ENCODE measurements at regions not wholly inside any gene's neighbourhood (a gene's known extent, or its start where the extent isn't known, plus 50 kb on each side); places are given as distances from the start of the nearest gene placed in this dataset.

- TF ChIP-seq EP300 (IDR thresholded peaks at IDR 0.05): no peak
- Histone ChIP-seq H3K27ac (no peak overlapping the region), H3K36me3 (no peaks in the 10 kb centered on the region), H3K4me1 (no peaks in the 10 kb centered on the region), H3K4me3 (no peak overlapping the region), H3K9me3 (no peaks in the 10 kb centered on the region), H3K27me3 (no peaks in the 10 kb centered on the region)
- no peak for ATAC-seq
- WGBS, 2 donors (ENCODE audit: low coverage in 1 of 2): 29 to 33% methylated on average over 4 of the region's 4 CpGs
Observed at GRCh38 chr6:93678841-93679454, 259.6 kb upstream of the EPHA7 start.

- 39 to 72% methylated on average over 4 of the region's 4 CpGs for WGBS, 2 donors (ENCODE audit: low coverage in 1 of 2)
- no peak overlapping the region for H3K4me3 ChIP-seq
- H3K4me1 ChIP-seq: no peaks in the 10 kb centered on the region
- no peak overlapping the region for H3K27ac ChIP-seq
- H3K9me3 ChIP-seq: no peaks in the 10 kb centered on the region
- TF ChIP-seq POLR2A (IDR thresholded peaks at IDR 0.05) (no peak), CTCF (IDR thresholded peaks at IDR 0.05) (no peak), EP300 (IDR thresholded peaks at IDR 0.05) (no peak), POLR2AphosphoS5 (IDR thresholded peaks at IDR 0.05) (no peak)
- no peak for ATAC-seq
- no peaks in the 10 kb centered on the region for H3K27me3 ChIP-seq
- H3K36me3 ChIP-seq: no peaks in the 10 kb centered on the region
Observed at GRCh38 chr6:93677264-93677965, 258.1 kb upstream of the EPHA7 start.

GRCh38 chr6:93676581-93676980 lies 257.2 kb upstream of the EPHA7 start:
- WGBS, 2 donors (ENCODE audit: low coverage in 1 of 2): 53 to 57% methylated on average over 1 of the region's 1 CpG
- no peak for ATAC-seq
- TF ChIP-seq EP300 (IDR thresholded peaks at IDR 0.05) (no peak), CTCF (IDR thresholded peaks at IDR 0.05) (no peak), POLR2AphosphoS5 (IDR thresholded peaks at IDR 0.05) (no peak), POLR2A (IDR thresholded peaks at IDR 0.05) (no peak)
- Histone ChIP-seq H3K4me1 (no peaks in the 10 kb centered on the region), H3K4me3 (no peak overlapping the region), H3K9me3 (no peaks in the 10 kb centered on the region), H3K27me3 (no peaks in the 10 kb centered on the region), H3K36me3 (no peaks in the 10 kb centered on the region), H3K27ac (no peak overlapping the region)

- TF ChIP-seq POLR2AphosphoS5 (IDR thresholded peaks at IDR 0.05): no peak
- no peak for TF ChIP-seq CTCF (IDR thresholded peaks at IDR 0.05)
- no peak for TF ChIP-seq EP300 (IDR thresholded peaks at IDR 0.05)
- no peak for TF ChIP-seq POLR2A (IDR thresholded peaks at IDR 0.05)
- no peak overlapping the region for H3K4me3 ChIP-seq
- ATAC-seq: no peak
- no peaks in the 10 kb centered on the region for H3K9me3 ChIP-seq
- H3K4me1 ChIP-seq: no peaks in the 10 kb centered on the region
- no peaks in the 10 kb centered on the region for H3K27me3 ChIP-seq
- H3K36me3 ChIP-seq: no peaks in the 10 kb centered on the region
- 60% methylated on average over 1 of the region's 1 CpG for WGBS, 2 donors (ENCODE audit: low coverage in 1 of 2)
- H3K27ac ChIP-seq: no peak overlapping the region
Observed at GRCh38 chr6:93675856-93676417, 256.6 kb upstream of the EPHA7 start.

GRCh38 chr6:93663111-93663510 lies 243.8 kb upstream of the EPHA7 start:
- 80 to 88% methylated on average over 1 of the region's 1 CpG for WGBS, 2 donors (ENCODE audit: low coverage in 1 of 2)
- no peak for ATAC-seq
- no peak overlapping the region for H3K4me3 ChIP-seq
- no peaks in the 10 kb centered on the region for H3K9me3 ChIP-seq
- no peaks in the 10 kb centered on the region for H3K4me1 ChIP-seq
- no peak overlapping the region for H3K27ac ChIP-seq
- H3K36me3 ChIP-seq: no peaks in the 10 kb centered on the region
- no peaks in the 10 kb centered on the region for H3K27me3 ChIP-seq
- TF ChIP-seq EP300 (IDR thresholded peaks at IDR 0.05): no peak
- TF ChIP-seq POLR2AphosphoS5 (IDR thresholded peaks at IDR 0.05): no peak
- no peak for TF ChIP-seq POLR2A (IDR thresholded peaks at IDR 0.05)
- TF ChIP-seq CTCF (IDR thresholded peaks at IDR 0.05): no peak
